SK-N-SH treated with all-trans-retinoic acid at 6 μM for 48 hours (cell line): ENCODE measurements at regions not wholly inside any gene's neighbourhood (a gene's known extent, or its start where the extent isn't known, plus 50 kb on each side); places are given as distances from the start of the nearest gene placed in this dataset.

Experiments
- ATAC-seq: fragments of 200-7000 bp; cut with Tn5 transposase; 3 replicates; pipeline ENCODE4 v1.9.1; 2020; ENCODE audit warnings: mild to moderate bottlenecking, moderate library complexity
- ARNTL ChIP-seq: fragments of 450-650 bp; formaldehyde crosslinking; IDR thresholded peaks from 2 replicates; pipeline ENCODE4 v1.5.0; 2020; ENCODE audit warnings: low read depth, mild to moderate bottlenecking, moderate library complexity, borderline replicate concordance
- BACH2 ChIP-seq: fragments of 250-450 bp; sonication (Bioruptor Pico); IDR thresholded peaks from 2 replicates; pipeline ENCODE4 v1.9.0; 2021; ENCODE audit warnings: mild to moderate bottlenecking, borderline replicate concordance
- CSDC2 ChIP-seq: fragments of 250-450 bp; sonication (Bioruptor Pico); IDR thresholded peaks from 2 replicates; pipeline ENCODE4 v1.5.0; 2020; ENCODE audit warnings: mild to moderate bottlenecking, moderate library complexity
- ESRRG ChIP-seq: fragments of 250-450 bp; sonication (Bioruptor Pico); IDR thresholded peaks from 2 replicates; pipeline ENCODE4 v1.6.1; 2021; ENCODE audit warnings: mild to moderate bottlenecking
- GLIS3 ChIP-seq: fragments of 250-450 bp; sonication (Bioruptor Pico); IDR thresholded peaks from 2 replicates; pipeline ENCODE4 v1.5.0; 2020; ENCODE audit warnings: mild to moderate bottlenecking, moderate library complexity
- OSR1 ChIP-seq: fragments of 250-450 bp; sonication (Bioruptor Pico); IDR thresholded peaks from 2 replicates; pipeline ENCODE4 v1.8.0; 2022; ENCODE audit warnings: moderate library complexity, mild to moderate bottlenecking, inconsistent platforms
- PPARA ChIP-seq: fragments of 250-450 bp; sonication (Bioruptor Pico); IDR thresholded peaks from 2 replicates; pipeline ENCODE4 v1.5.0; 2020; ENCODE audit warnings: mild to moderate bottlenecking, borderline replicate concordance
- RARB ChIP-seq: fragments of 250-450 bp; sonication (Bioruptor Pico); IDR thresholded peaks from 2 replicates; pipeline ENCODE4 v1.8.0; 2021; ENCODE audit warnings: mild to moderate bottlenecking, moderate library complexity
- SNAI2 ChIP-seq: fragments of 250-450 bp; sonication (Bioruptor Pico); IDR thresholded peaks from 2 replicates; pipeline ENCODE4 v1.5.0; 2020; ENCODE audit warnings: mild to moderate bottlenecking, moderate library complexity
- TCF4 ChIP-seq: fragments of 250-450 bp; sonication (Bioruptor Pico); IDR thresholded peaks from 2 replicates; pipeline ENCODE4 v1.8.0; 2021; ENCODE audit warnings: mild to moderate bottlenecking, moderate library complexity, borderline replicate concordance
- ZC3H10 ChIP-seq: fragments of 250-450 bp; sonication (Bioruptor Pico); IDR thresholded peaks from 2 replicates; pipeline ENCODE4 v1.5.1; 2021; ENCODE audit warnings: mild to moderate bottlenecking, moderate library complexity
- ZFP3 ChIP-seq: fragments of 250-450 bp; sonication (Bioruptor Pico); IDR thresholded peaks from 2 replicates; pipeline ENCODE4 v1.5.0; 2020; ENCODE audit warnings: mild to moderate bottlenecking, moderate library complexity
- ZFP30 ChIP-seq: fragments of 450-650 bp; formaldehyde crosslinking; IDR thresholded peaks from 2 replicates; pipeline ENCODE4 v1.5.0; 2022; ENCODE audit warnings: mild to moderate bottlenecking, moderate library complexity
- ZNF565 ChIP-seq: fragments of 450-650 bp; formaldehyde crosslinking; conservative IDR thresholded peaks from 2 replicates; pipeline ENCODE4 v1.5.0; 2020; ENCODE audit warnings: low read depth, mild to moderate bottlenecking, moderate library complexity
- ZNF70 ChIP-seq: fragments of 450-650 bp; formaldehyde crosslinking; IDR thresholded peaks from 2 replicates; pipeline ENCODE4 v1.5.0; 2020; ENCODE audit warnings: mild to moderate bottlenecking, moderate library complexity
- ZNF8 ChIP-seq: fragments of 450-650 bp; formaldehyde crosslinking; IDR thresholded peaks from 2 replicates; pipeline ENCODE4 v1.5.0; 2020; ENCODE audit warnings: mild to moderate bottlenecking, moderate library complexity
- TF ChIP-seq, protein P1 (sequence below): fragments of 250-450 bp; sonication (Bioruptor Pico); IDR thresholded peaks from 2 replicates; pipeline ENCODE4 v1.5.1; 2021; ENCODE audit warnings: mild to moderate bottlenecking, moderate library complexity
- TF ChIP-seq, protein P2 (sequence below): fragments of 250-450 bp; sonication (Bioruptor Pico); IDR thresholded peaks from 2 replicates; pipeline ENCODE4 v1.5.0; 2020; ENCODE audit warnings: mild to moderate bottlenecking, moderate library complexity
- TF ChIP-seq, protein P3 (sequence below): fragments of 250-450 bp; sonication (Bioruptor Pico); IDR thresholded peaks from 2 replicates; pipeline ENCODE4 v1.5.1; 2020; ENCODE audit warnings: low read depth, mild to moderate bottlenecking, moderate library complexity
- TF ChIP-seq, protein P4 (sequence below): fragments of 250-450 bp; sonication (Bioruptor Pico); IDR thresholded peaks from 2 replicates; pipeline ENCODE4 v1.8.0; 2021; ENCODE audit warnings: low read depth, mild to moderate bottlenecking, moderate library complexity, borderline replicate concordance

DNA sequence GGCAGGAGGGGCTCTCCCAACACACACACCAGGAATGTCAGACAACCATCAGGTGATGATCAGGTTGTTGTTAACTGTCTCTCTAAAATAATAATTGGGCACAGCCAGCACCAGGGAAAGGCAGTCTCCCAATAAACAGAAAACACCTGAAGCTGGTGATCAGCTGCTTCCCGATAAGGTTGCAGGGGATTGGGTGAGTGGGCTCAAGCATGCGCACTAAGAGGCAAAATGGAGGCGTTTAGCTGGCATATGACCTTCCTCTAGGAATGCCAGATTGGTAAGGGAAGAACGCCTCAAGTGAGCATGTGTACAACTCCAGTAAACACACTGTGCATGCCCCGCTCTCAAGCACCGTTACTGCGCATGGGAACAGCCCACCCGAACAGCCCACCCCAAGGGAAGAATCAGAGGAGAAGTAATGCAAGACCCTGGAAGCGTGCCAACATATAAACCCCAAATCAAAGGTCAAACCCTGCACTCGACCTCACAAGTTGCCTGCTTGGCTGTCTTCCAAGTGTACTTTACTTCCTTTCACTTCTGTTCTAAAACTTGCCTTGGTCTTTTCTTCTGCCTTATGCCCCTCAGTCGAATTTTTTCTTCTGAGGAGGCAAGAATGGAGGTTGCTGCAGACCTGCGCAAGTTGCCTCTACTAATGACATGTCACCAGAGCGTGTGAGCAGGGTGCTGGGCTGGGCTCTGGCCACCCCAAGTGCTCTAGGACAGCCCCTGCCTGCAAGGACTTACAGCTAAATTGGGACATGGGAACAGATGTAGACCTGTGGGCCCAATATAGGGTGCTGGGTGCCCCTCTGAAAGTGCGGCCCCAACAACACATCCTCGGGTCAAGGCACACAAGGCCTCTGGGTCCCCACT, 200.8 kb downstream of the RHOU start:
- TF ChIP-seq CSDC2 (CRISPR knock-in tag), result no peak
- TF ChIP-seq PPARA (CRISPR knock-in tag), result no peak
- TF ChIP-seq SNAI2 (CRISPR knock-in tag), result no peak
- TF ChIP-seq ZFP3, result no peak
- no peak for TF ChIP-seq ZFP30 (CRISPR knock-in tag)
- no peak for TF ChIP-seq GLIS3 (CRISPR knock-in tag)
- TF ChIP-seq, protein P1, sequence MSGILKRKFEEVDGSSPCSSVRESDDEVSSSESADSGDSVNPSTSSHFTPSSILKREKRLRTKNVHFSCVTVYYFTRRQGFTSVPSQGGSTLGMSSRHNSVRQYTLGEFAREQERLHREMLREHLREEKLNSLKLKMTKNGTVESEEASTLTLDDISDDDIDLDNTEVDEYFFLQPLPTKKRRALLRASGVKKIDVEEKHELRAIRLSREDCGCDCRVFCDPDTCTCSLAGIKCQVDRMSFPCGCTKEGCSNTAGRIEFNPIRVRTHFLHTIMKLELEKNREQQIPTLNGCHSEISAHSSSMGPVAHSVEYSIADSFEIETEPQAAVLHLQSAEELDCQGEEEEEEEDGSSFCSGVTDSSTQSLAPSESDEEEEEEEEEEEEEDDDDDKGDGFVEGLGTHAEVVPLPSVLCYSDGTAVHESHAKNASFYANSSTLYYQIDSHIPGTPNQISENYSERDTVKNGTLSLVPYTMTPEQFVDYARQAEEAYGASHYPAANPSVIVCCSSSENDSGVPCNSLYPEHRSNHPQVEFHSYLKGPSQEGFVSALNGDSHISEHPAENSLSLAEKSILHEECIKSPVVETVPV (CRISPR knock-in tag), result no peak
- no peak for TF ChIP-seq RARB
- TF ChIP-seq, protein P2, sequence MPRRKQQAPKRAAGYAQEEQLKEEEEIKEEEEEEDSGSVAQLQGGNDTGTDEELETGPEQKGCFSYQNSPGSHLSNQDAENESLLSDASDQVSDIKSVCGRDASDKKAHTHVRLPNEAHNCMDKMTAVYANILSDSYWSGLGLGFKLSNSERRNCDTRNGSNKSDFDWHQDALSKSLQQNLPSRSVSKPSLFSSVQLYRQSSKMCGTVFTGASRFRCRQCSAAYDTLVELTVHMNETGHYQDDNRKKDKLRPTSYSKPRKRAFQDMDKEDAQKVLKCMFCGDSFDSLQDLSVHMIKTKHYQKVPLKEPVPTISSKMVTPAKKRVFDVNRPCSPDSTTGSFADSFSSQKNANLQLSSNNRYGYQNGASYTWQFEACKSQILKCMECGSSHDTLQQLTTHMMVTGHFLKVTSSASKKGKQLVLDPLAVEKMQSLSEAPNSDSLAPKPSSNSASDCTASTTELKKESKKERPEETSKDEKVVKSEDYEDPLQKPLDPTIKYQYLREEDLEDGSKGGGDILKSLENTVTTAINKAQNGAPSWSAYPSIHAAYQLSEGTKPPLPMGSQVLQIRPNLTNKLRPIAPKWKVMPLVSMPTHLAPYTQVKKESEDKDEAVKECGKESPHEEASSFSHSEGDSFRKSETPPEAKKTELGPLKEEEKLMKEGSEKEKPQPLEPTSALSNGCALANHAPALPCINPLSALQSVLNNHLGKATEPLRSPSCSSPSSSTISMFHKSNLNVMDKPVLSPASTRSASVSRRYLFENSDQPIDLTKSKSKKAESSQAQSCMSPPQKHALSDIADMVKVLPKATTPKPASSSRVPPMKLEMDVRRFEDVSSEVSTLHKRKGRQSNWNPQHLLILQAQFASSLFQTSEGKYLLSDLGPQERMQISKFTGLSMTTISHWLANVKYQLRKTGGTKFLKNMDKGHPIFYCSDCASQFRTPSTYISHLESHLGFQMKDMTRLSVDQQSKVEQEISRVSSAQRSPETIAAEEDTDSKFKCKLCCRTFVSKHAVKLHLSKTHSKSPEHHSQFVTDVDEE, result no peak
- TF ChIP-seq ESRRG (CRISPR knock-in tag), result no peak
- no peak for TF ChIP-seq ZNF8
- TF ChIP-seq, protein P3, sequence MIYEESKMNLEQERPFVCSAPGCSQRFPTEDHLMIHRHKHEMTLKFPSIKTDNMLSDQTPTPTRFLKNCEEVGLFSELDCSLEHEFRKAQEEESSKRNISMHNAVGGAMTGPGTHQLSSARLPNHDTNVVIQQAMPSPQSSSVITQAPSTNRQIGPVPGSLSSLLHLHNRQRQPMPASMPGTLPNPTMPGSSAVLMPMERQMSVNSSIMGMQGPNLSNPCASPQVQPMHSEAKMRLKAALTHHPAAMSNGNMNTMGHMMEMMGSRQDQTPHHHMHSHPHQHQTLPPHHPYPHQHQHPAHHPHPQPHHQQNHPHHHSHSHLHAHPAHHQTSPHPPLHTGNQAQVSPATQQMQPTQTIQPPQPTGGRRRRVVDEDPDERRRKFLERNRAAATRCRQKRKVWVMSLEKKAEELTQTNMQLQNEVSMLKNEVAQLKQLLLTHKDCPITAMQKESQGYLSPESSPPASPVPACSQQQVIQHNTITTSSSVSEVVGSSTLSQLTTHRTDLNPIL, result no peak
- no peak for TF ChIP-seq ZC3H10 (CRISPR knock-in tag)
- TF ChIP-seq, protein P4, sequence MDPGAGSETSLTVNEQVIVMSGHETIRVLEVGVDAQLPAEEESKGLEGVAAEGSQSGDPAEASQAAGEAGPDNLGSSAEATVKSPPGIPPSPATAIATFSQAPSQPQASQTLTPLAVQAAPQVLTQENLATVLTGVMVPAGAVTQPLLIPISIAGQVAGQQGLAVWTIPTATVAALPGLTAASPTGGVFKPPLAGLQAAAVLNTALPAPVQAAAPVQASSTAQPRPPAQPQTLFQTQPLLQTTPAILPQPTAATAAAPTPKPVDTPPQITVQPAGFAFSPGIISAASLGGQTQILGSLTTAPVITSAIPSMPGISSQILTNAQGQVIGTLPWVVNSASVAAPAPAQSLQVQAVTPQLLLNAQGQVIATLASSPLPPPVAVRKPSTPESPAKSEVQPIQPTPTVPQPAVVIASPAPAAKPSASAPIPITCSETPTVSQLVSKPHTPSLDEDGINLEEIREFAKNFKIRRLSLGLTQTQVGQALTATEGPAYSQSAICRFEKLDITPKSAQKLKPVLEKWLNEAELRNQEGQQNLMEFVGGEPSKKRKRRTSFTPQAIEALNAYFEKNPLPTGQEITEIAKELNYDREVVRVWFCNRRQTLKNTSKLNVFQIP (CRISPR knock-in tag), result no peak
- TF ChIP-seq BACH2, result no peak
- TF ChIP-seq TCF4 (CRISPR knock-in tag), result no peak
- no peak for TF ChIP-seq OSR1 (CRISPR knock-in tag)

DNA sequence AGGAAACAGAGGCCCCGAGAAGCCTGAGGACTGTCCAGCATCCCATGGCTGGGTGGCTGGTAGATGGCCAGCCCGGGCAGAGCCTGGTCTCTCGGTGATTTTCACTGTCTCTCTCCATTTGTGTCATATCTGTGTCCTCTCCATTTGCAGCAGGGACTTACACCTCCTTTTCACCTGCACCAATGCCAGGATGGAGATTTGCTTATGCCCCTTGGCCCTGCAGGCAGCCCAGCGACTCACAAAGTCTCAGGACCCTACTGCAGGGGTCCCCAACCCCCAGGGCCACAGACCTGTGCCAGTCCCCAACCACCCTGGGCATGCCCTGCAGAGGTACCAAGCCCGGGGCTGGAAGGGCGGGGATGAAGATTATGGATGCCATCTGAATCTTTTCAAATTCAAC, 201.6 kb downstream of the RHOU start:
- ATAC-seq, result no peak
- TF ChIP-seq ZC3H10 (CRISPR knock-in tag) (no peak), ZNF565 (CRISPR knock-in tag) (no peak), ZNF70 (CRISPR knock-in tag) (no peak), ZNF8 (no peak), TCF4 (CRISPR knock-in tag) (no peak), RARB (no peak), PPARA (CRISPR knock-in tag) (no peak)
- TF ChIP-seq, protein P4 (CRISPR knock-in tag), result no peak
- TF ChIP-seq, protein P3, result no peak

More for the DNA sequence above, 200.8 kb downstream of the RHOU start:
- ATAC-seq, result no peak

DNA sequence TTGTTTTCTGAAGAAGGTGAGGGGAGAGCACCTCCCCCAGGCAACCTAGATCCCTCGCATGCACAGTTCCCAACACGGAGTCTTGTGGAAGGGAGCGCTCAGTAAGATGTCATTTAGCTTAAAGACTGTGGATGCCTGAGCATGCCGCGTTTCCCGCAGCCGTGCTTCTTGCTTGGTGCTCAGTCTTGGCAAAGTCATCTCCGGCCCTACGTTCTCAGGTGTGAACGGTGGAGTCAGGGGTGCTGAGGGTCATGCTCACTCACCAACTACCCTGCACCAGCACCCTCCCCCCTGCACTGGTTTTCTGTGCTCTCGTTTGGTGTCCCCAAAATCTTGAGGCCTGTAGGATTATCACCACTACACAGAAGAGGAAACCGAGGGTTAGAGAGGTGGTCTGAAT, 202.1 kb downstream of the RHOU start:
- no peak for TF ChIP-seq GLIS3 (CRISPR knock-in tag)
- TF ChIP-seq TCF4 (CRISPR knock-in tag), result no peak
- no peak for TF ChIP-seq ARNTL
- no peak for TF ChIP-seq ZFP30 (CRISPR knock-in tag)
- TF ChIP-seq, all 23 proteins: peak for 0
- ATAC-seq, result no peak
